ENCODE measurements at regions not wholly inside any gene's neighbourhood (a gene's known extent, or its start where the extent isn't known, plus 50 kb on each side); places are given as distances from the start of the nearest gene placed in this dataset.

DNA sequence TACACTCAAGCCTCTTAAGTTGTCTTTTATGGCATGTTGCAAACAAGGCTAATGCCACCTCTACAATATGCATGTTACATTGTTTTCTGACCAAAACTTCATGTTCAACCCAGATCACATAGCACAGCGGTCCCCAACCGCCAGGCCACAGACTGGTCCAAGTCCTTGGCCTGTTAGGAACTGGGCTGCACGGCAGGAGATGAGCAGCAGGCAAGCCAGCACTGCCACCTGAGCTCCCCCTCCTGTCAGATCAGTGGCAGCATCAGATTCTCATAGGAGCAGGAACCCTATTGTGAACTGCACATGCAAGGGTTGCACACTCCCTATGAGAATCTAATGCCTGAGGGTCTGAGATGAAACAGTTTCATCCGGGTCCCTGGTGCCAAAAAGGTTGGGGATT is 324.8 kb upstream of the CHAC2 start:
- peak; percentile 10 for DNase-seq

DNA sequence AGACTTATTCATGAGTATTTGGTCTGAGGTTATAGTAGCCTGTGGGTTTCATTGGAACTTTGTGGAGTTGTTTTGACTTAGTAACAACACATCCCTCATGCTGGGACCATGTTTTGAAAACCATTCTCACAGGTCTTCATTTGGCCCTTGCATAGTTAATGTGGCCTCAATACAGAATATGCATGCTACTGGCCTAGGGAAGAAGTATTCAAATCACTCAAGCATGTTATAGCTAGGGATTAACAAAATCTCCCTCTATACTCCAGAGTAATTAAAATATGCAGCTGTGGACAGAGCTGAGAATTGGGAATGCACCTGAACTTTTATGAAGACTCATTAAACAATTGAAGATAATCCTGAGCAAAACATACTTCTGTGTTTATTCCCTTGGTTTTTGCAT is 325.5 kb upstream of the CHAC2 start:
- no peak for DNase-seq

DNA sequence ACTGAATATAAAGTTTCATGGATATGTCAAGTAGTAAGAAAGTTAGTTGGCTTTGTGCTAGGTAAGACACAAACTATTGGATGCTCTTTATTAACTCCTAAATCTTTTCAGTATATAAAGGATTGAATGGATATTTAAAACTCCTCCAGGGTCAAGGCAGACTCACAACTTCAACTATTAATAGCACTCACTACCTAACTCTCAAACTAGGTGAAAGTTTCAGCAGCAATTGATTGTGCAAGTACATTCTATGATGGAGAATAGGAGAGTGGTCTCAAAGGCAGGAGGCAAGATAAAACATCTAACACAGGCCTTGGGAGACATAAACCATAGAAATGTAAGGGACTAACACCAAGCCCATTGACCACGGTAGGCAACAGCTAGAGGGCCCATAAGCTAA is 328.9 kb upstream of the CHAC2 start:
- no peak for DNase-seq

DNA sequence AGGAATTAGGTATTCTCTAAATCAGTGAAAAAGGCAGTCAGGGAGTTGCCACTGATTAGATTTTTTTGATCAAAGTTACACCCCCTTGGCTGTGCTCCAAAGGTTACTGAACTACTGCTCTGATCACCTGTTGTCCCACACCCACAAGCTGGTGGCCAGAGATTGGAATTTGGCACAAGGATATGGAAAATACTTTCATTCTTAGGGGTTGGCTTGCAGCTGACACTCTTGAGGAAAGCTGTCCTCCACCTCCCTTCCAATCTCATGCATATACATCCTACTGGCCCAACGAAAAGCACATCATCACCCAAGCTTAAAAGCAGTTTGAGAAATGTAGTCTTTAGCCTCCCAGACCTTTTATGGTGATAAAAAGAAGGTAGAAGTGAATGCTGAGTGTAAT is 329.5 kb upstream of the CHAC2 start:
- no peak for DNase-seq

DNA sequence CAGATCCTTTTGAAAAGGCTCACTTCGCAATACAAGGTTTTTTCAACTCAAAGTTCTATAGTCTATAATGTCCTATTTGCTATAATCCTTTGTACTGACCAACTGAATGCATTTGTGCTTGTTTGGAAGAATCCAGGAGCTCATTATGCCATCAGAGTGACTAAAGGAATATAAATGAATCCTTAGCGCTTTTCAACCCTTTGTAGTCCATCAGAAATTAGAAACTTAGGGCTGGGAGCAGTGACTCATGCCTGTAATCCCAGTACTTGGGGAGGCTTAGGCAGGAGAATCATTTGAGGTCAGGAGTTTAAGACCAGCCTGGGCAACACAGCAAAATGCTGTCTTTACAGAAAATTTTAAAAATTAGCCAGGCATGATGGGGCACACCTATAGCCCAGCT is 330.2 kb upstream of the CHAC2 start:
- DNase-seq, result no peak

DNA sequence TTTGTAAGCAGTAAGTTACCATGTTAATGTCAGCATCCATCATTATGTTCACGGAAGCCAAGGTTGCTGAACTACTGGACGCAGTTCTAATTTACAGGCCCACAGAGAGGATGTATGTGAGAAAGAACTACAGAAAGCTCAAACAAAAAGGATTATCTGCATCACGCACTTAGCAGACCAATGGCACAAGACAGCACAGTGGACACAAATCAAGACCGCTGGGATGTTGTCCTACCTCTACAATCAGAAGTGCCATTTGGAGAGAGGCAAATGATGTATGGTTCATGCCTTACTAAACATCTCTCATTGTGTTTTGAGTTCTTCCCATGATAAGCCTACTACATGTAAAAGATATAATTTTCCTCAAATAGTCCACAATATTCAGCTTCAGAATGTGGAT is 330.7 kb upstream of the CHAC2 start:
- no peak for DNase-seq

DNA sequence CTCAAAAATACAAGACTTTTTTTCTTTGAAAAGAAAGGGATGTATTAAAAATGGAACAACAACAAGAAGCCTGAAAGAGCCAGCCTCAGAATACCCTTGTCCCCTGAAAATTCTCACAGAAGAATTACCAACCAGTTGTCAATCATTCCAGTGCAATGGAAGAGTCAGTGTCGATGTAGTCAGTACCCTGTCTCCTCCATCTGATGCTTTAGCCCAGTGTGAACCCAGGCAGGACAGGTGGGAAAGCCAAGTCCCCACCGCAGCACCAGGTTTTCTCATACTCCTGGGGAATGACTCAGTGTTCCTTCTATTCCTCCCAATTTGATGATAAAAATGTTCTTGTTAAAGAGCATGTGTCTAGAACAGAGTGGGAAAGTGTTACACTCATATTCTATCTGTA is 332.0 kb upstream of the CHAC2 start:
- no peak for DNase-seq

DNA sequence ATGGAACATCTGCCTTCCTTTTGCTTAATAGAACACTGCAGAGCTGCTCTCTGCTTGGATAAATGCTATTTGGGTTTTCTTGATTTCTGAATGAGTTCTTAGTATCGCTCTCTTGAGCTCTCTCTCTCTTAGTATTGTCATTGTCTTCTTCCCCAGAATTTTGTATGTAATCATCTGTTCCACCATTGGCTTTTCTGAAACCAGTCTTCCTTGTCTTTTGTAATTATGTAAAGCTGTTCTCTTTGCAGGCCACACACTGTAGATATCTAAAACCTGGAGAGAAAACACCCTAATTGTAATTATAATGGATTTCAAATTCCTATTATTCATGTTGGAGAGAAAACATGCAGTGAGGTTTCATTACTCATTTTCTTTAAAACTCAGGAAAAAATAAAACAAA is 333.1 kb upstream of the CHAC2 start:
- no peak for DNase-seq

DNA sequence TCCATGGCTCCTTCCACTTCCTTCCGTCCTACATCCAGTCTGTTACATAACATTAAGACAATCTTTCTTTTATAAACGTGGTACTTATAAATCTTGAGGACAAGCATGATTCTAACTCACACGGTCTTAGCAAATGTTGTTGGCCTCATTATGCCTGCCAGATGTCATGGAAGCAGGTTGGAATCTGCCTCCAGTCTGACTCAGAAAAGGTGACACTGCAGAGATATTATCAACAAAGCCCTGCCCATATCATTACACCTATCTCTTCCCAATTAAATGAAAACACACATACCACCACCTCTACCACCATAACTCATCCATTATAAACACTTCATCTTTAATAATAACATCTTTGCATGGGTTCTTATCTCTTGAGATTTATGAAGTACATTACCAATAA is 334.7 kb upstream of the CHAC2 start:
- no peak for DNase-seq

DNA sequence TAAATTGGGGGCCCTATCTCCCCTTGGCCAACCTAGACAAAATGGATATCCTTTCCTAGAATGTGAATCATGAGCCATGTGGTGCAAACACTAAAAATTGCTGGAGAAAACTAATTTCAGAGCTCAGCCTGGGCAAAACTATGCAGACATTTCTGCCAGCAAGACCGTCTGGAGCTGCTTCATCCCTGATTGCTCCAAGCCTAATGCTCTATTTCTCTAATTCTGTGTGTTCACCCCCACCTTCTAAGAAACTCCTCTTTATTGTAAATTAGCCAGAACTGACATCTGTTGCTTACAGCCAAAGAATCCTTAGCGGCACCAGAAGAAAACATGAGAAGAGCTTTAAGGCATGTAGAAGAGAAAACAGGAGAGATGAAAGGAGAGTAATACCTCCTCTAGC is 337.7 kb upstream of the CHAC2 start:
- DNase-seq, result no peak

DNA sequence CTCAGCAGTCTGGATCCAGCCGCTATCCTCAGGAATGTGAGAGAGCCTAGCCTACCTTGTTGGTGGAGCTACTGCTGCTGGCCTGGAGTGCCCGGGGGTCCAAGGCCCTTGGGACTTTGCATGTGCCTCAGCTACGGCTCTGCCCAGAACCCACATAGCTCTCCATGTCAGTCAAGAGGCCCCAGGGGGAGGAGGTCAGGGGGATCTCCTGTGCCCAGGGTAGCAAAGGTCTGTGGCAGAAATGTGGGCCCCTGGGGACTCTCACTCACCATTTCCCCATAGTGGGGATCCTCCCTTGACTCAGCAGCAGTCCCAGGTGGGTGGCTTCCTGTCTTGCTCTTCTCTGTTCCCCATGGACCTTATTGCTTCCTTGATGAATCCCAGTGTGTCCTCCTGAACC is 342.7 kb upstream of the CHAC2 start:
- no peak for DNase-seq

DNA sequence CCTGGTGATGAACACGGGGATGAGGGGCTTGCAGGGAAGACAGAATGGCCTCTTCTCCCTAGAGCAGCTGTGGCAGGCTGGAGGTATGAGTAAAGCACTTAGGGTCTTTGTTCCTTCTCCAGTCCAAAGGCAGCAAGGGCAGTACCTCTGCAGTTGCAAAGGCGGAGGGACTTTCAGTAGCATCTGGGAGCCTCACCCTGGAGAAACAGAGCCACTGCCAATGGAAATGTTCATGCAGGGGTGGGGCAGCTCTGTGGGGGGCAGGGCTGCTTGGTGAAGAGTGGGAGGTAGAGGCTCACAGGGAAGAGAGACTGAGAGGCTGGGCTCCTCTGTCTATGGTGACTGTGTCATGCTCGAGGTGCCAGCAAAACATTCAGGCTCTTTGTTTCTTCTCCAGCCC is 344.1 kb upstream of the CHAC2 start:
- DNase-seq, result no peak

DNA sequence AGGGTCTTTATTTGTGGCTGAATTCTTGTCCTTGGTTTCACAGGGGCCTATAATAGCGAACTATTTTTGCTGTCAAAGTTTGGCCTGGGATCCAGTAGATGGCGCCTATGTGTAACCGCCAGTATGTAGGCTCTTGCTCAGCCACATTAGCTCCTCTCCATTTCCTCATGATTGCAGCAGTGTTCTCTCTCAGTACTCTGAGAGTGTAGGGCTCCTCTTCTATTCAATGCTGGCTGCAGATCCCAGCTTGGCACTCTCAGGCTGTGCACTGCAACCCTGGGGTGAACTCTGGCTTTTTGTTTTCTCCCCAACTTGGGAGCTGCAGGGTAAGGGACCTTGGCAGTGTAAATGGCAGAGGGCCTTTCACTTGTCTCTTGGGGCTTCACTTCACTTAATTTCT is 344.6 kb upstream of the CHAC2 start:
- peak; percentile 39 for DNase-seq

DNA sequence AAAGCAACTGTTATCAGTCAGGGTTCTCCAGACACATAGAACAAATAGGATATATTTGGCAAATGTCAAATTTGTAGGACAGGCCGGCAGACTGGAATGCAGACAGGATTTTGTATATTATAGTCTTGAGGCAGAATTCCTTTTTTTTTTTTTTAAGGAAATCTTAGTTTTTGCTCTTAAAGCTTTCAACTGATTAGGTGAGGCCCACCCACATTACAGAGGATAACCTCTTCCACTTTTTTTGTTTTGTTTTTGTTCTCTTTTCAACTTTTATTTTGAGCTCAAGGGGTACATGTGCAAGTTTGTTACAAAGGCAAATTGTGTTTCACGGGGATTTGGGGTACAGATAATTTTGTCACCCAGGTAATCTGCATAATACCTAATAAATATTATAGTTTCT is 350.2 kb upstream of the CHAC2 start:
- no peak for DNase-seq

DNA sequence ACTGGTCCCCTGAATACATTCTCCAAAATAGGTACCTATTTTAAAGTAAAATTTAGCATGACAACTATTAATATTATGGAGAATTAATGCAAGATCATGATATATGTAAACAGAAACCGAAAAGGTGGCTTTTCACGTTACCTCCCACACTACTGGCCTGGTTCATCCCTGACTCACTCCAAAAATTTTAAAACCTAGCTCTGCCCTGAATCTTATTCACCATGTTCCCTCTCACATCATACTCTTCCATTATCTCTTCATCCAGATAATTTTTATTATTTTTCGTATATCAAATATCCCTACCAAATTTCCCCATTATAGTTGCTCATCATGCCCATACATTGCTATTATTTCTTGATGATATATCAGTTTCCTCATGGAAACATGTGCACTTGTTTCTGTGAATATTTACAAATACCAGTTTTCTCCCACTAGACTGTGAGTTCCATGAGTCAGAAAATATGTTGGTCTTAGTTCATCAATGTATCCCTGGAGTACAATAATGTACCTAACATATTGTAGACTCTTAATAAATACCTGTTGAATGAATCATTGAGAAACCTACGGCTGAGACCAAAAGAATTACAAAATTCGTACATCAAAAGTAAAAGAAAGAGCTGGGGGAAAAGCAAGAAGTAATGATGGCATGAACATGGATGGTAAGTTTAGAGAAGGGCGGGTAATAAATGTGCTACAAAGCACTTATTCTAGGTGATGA is 360.1 kb upstream of the CHAC2 start:
- no peak for DNase-seq

DNA sequence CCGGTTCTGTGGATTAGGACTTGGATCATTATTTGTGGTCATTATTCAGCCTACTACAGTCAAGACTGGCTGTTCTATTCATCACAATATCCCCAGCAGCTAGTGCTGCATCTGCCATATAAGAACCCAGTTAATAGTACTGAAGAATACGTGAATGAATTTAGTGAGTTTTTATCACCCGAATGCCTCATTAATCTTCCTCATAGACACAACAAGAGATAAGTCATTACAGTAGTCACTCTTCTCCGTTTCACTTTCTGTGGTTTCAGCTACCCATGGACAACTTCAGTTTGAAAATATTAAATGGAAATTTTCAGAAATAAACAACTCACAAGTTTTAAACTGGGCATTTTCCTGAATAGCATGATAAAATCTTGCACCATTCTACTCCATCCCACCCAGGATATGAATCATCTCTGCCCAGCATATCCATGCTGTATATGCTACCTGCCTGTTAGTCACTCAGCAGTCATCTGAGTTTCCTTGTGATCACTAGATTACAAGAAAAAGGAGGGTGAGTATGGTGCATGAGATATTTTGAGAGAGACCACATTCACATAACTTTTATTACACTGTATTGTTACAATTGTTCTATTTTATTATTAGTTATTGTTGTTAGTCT is 363.7 kb upstream of the CHAC2 start:
- DNase-seq, result no peak

DNA sequence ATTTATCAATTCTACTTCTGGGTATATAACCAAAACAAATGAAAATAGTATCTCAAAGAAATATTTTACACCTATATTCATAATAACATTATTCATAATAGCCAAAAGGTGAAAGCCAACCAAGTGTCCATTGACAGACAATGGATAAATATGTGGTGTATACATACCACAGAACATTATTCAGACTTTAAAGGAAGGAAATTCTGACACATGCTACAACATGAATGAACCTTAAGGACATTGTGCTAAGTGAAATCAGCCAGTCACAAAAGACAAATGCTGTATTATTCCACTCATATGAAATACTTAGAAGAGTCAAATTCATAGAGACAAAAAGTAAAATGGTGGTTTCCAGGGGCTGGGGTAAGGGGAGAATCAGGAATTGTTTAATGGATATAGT is 370.5 kb upstream of the CHAC2 start:
- DNase-seq, result no peak

DNA sequence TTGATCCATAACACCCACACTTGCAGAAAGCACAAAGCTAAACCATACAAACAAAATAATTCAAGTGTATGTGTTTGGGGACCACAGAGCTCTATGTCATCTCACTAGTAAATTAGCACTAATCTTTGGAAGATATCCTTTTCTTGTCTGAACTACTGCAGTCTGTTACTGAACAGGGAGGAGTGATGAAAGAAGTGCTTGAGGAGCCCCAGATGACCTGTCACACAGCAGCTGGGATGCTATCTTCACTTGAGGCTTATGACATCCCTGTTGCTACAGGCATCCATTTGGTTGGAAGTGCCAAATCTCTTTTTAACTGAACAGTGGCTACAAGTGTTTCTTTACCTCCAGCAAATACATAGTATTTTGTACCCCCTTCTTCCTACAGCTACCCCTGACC is 386.3 kb upstream of the CHAC2 start:
- DNase-seq, result no peak

DNA sequence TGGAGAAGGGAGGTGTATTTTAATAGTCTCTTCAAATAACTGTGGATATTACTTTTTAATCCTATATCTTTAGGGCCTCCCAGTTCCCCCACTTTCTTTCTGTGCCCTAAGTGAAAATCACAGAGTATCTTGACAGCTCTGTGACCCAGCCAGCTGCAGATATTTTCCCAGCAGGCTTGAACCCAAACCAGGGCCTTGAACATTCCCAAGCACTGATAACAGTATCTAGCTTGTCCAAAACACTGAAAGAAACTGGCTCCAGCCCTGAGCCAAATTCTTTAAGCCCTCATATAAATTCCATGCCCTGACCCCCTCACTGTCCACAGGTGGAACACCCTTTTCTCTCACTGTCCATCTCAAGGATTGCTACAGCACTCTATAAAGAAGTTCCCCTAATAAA is 388.1 kb upstream of the CHAC2 start:
- no peak for DNase-seq

DNA sequence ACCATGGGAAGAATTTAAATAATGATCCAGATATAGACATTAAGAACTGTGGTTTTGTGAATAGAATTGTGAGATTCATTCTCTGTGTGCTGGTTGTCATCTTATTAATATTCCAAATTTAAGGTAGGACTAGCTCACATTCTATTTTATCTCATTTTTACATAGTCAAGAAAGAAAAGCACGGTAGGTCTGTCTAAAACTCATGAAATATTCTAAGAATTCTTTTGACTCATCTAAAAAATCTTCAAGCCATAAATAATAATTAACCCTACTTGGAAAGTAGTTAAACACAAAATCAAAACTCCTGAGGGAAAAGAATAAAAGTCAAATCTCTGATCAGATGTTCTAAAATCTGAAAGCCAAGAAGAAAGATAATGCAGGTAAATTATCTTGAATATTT is 388.8 kb upstream of the CHAC2 start:
- DNase-seq, result no peak

DNA sequence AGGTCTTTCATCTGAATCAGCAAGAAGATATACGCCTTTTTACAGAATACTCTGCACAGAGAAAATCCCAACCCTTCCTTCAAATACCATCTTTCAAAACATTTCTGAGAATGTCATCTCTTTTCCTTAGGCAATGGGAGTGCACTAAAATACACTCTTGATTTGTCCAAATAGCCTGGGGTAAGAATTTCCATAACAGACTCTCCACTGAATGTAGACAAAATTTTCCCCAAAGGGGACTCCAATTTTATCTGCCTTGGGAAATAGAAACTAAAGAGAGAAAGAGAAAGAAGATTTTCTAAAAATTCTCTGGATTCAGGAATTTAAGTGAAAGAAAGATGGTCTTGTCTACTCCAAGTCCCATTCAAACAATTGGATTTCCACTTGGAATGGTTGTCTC is 394.5 kb upstream of the CHAC2 start:
- DNase-seq, result no peak

DNA sequence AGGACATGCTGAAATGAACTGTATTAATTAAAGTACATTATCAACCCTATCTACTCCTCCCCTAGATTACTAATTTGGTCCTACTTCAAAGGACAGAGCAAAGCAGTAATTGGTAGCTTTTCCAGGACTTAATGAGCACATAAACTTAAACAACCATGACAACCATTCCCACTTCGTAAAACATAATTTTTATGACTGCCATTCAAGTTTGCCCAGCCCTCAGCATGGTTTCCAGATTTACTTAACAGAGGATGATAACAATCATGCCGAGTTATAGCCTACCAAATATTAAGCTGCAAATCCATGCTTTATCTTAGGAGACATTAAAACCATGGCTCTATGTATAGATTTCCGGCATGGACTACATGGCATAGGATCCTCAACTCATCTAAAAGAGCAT is 401.1 kb upstream of the CHAC2 start:
- no peak for DNase-seq

DNA sequence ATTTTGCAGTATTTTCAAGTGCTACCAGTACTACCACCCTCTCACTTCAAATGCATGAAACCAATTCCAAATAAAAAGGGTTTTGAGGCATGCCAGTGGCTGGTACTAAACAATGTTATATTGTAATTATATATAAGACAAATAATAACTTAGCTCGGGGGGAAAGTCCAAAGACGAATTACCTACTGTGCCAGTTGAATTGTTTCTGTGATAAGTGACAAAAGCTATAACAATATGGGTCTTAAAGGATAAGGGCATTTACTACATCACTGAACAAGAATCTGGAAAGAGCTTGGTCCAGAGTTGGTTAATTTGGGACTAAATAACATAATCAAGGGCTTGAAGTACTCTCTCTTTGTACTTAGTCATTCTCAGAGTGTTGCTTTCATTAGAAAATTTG is 404.7 kb upstream of the CHAC2 start:
- DNase-seq, result no peak

DNA sequence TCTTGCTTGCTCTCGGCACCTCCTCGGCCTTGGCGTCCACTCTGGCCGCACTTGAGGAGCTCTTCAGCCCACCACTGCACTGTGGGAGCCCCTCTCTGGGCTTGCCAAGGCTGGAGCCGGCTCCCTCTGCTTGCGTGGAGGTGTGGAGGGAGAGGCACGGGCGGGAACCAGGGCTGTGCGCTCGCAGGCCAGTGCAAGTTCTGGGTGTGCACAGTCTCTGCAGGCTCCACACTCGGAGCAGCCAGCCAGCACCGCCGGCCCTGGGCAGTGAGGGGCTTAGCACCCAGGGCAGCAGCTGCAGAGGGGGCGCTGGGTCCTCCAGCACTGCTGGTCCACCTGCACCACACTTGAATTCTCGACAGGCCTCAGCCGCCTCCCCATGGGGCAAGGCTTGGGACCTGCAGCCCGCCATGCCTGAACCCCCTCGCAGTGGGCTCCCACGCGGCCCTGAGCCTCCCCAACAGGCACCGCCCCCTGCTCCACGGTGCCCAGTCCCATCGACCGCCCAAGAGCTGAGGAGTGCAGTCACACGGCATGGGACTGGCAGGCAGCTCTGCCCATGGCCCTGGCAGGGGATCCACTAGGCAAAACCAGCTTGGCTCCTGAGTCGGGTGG is 411.2 kb upstream of the CHAC2 start:
- no peak for DNase-seq

Measured in NCI-H1694 treated with DMSO at 0.1 percent for 48 hours (cell line).